ENCODE measurements at regions not wholly inside any gene's neighbourhood (a gene's known extent, or its start where the extent isn't known, plus 50 kb on each side); places are given as distances from the start of the nearest gene placed in this dataset.
"Not testable (repeated sequence)": the region's sequence is repeated elsewhere in the genome, so short reads cannot be mapped to it uniquely, and the experiment has no call there.

GRCh38 chr4:72686390-72686789 is 117.4 kb upstream of the ADAMTS3 start:
- not testable (repeated sequence) for TF ChIP-seq CTCF (conservative IDR thresholded peaks at IDR 0.05 in 1 of 2, IDR thresholded peaks at IDR 0.05 in 1 of 2; ENCODE audit: low read depth in 1 of 2, low read length in 2 of 2); EZH2 (IDR thresholded peaks at IDR 0.05; ENCODE audit: low read length, missing control alignments)
